ENCODE measurements at regions not wholly inside any gene's neighbourhood (a gene's known extent, or its start where the extent isn't known, plus 50 kb on each side); places are given as distances from the start of the nearest gene placed in this dataset.

GRCh38 chr2:128834207-128834879 lies 515.7 kb upstream of the HS6ST1 start:
- TF ChIP-seq EZH2 (optimal IDR thresholded peaks at IDR 0.05; ENCODE audit: low read depth, low read length): no peak
- TF ChIP-seq, protein P1, sequence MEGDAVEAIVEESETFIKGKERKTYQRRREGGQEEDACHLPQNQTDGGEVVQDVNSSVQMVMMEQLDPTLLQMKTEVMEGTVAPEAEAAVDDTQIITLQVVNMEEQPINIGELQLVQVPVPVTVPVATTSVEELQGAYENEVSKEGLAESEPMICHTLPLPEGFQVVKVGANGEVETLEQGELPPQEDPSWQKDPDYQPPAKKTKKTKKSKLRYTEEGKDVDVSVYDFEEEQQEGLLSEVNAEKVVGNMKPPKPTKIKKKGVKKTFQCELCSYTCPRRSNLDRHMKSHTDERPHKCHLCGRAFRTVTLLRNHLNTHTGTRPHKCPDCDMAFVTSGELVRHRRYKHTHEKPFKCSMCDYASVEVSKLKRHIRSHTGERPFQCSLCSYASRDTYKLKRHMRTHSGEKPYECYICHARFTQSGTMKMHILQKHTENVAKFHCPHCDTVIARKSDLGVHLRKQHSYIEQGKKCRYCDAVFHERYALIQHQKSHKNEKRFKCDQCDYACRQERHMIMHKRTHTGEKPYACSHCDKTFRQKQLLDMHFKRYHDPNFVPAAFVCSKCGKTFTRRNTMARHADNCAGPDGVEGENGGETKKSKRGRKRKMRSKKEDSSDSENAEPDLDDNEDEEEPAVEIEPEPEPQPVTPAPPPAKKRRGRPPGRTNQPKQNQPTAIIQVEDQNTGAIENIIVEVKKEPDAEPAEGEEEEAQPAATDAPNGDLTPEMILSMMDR (IDR thresholded peaks at IDR 0.05; ENCODE audit: low read length): no peak
